Activated T-helper 2 cell treated with anti-CD3 and anti-CD28 coated beads, Interferon-gamma antibody, Interleukin-2, Interleukin-4, amounts not matched to agents 10 μg/mL and 5 μg/mL and 100 μg/mL, durations not matched to agents 14 hours and 24 hours and 36 hours (primary cell): ENCODE measurements at regions not wholly inside any gene's neighbourhood (a gene's known extent, or its start where the extent isn't known, plus 50 kb on each side); places are given as distances from the start of the nearest gene placed in this dataset.

Experiments
- DNase-seq: peaks from one replicate; pipeline ENCODE4 v3.0.0; 2021; ENCODE audit warnings: low spot score
- H3K27ac Mint-ChIP-seq: one replicate; pipeline ENCODE4 v1.8.0; 2021; ENCODE audit warnings: mixed read lengths
- H3K27me3 Mint-ChIP-seq: one replicate; pipeline ENCODE4 v1.8.0; 2021; ENCODE audit warnings: low read depth, mixed read lengths
- H3K36me3 Mint-ChIP-seq: one replicate; pipeline ENCODE4 v1.8.0; 2021; ENCODE audit warnings: low read depth, mixed read lengths
- H3K4me1 Mint-ChIP-seq: one replicate; pipeline ENCODE4 v1.8.0; 2021; ENCODE audit warnings: low read depth, mixed read lengths
- H3K4me3 Mint-ChIP-seq: one replicate; pipeline ENCODE4 v1.8.0; 2021; ENCODE audit warnings: low read depth, mild to moderate bottlenecking, moderate library complexity, mixed read lengths
- H3K9me3 Mint-ChIP-seq: one replicate; pipeline ENCODE4 v1.8.0; 2021; ENCODE audit warnings: mixed read lengths
- intact Hi-C: fragments of 100-400 bp; cut with micrococcal nuclease; formaldehyde crosslinking; loops from one replicate; pipeline ENCODE4 v1.15.1; 2023

- no peak for DNase-seq
- H3K27me3 Mint-ChIP-seq: peaks cover 6% of the 10 kb centered on the region
- H3K4me1 Mint-ChIP-seq: peaks cover 6% of the 10 kb centered on the region
- no peak overlapping the region for H3K4me3 Mint-ChIP-seq
- intact Hi-C loops: no loop called here
- no peaks in the 10 kb centered on the region for H3K9me3 Mint-ChIP-seq
- no peaks in the 10 kb centered on the region for H3K36me3 Mint-ChIP-seq
- no peak overlapping the region for H3K27ac Mint-ChIP-seq
Measured at GRCh38 chr9:21668516-21668915, 133.9 kb upstream of the MTAP start.

GRCh38 chr9:21669701-21670100 is 132.7 kb upstream of the MTAP start:
- Mint-ChIP-seq H3K27me3 (peaks cover 10% of the 10 kb centered on the region), H3K4me3 (no peak overlapping the region), H3K27ac (no peak overlapping the region), H3K4me1 (peaks cover 6% of the 10 kb centered on the region), H3K9me3 (no peaks in the 10 kb centered on the region), H3K36me3 (no peaks in the 10 kb centered on the region)
- intact Hi-C loops: loop anchor here (2.0 kb wide), 1 partner anchor 15 kb away; no protein-coding TSS in a partner anchor
- DNase-seq: no peak

- Mint-ChIP-seq H3K36me3 (no peaks in the 10 kb centered on the region), H3K27ac (no peak overlapping the region), H3K9me3 (no peaks in the 10 kb centered on the region), H3K27me3 (peaks cover 10% of the 10 kb centered on the region), H3K4me1 (peaks cover 6% of the 10 kb centered on the region), H3K4me3 (no peak overlapping the region)
- DNase-seq: no peak
- intact Hi-C loops: loop anchor here (2.0 kb wide), 1 partner anchor 14 kb away; no protein-coding TSS in a partner anchor
Measured at GRCh38 chr9:21670374-21670773, 132.1 kb upstream of the MTAP start.

GRCh38 chr9:21672140-21672539 is 130.3 kb upstream of the MTAP start:
- intact Hi-C loops: no loop called here
- H3K9me3 Mint-ChIP-seq: no peaks in the 10 kb centered on the region
- H3K4me3 Mint-ChIP-seq: no peak overlapping the region
- DNase-seq: no peak
- H3K4me1 Mint-ChIP-seq: peaks cover 6% of the 10 kb centered on the region
- H3K27me3 Mint-ChIP-seq: peaks cover 10% of the 10 kb centered on the region
- H3K36me3 Mint-ChIP-seq: no peaks in the 10 kb centered on the region
- no peak overlapping the region for H3K27ac Mint-ChIP-seq

- Mint-ChIP-seq H3K36me3 (no peaks in the 10 kb centered on the region), H3K27me3 (peaks cover 10% of the 10 kb centered on the region), H3K4me3 (no peak overlapping the region), H3K9me3 (no peaks in the 10 kb centered on the region), H3K27ac (no peak overlapping the region), H3K4me1 (peaks cover 6% of the 10 kb centered on the region)
- no peak for DNase-seq
- intact Hi-C loops: no loop called here
Measured at GRCh38 chr9:21672761-21673160, 129.7 kb upstream of the MTAP start.

GRCh38 chr9:21674894-21675293 is 127.5 kb upstream of the MTAP start:
- Mint-ChIP-seq H3K4me3 (no peak overlapping the region), H3K4me1 (peaks cover 8% of the 10 kb centered on the region), H3K27ac (no peak overlapping the region), H3K9me3 (no peaks in the 10 kb centered on the region), H3K36me3 (no peaks in the 10 kb centered on the region), H3K27me3 (peaks cover 12% of the 10 kb centered on the region)
- DNase-seq: no peak
- intact Hi-C loops: no loop called here

- Mint-ChIP-seq H3K36me3 (no peaks in the 10 kb centered on the region), H3K27ac (no peak overlapping the region), H3K4me3 (no peak overlapping the region), H3K9me3 (no peaks in the 10 kb centered on the region), H3K4me1 (peaks cover 2% of the 10 kb centered on the region), H3K27me3 (peaks cover 16% of the 10 kb centered on the region)
- intact Hi-C loops: no loop called here
- DNase-seq: no peak
Measured at GRCh38 chr9:21677387-21677786, 125.0 kb upstream of the MTAP start.

- H3K27ac Mint-ChIP-seq: no peak overlapping the region
- peaks cover 2% of the 10 kb centered on the region for H3K4me1 Mint-ChIP-seq
- H3K4me3 Mint-ChIP-seq: no peak overlapping the region
- H3K27me3 Mint-ChIP-seq: peaks cover 16% of the 10 kb centered on the region
- no peaks in the 10 kb centered on the region for H3K9me3 Mint-ChIP-seq
- no peak for DNase-seq
- no peaks in the 10 kb centered on the region for H3K36me3 Mint-ChIP-seq
- intact Hi-C loops: no loop called here
Measured at GRCh38 chr9:21677834-21678233, 124.6 kb upstream of the MTAP start.

GRCh38 chr9:21679432-21679831 is 123.0 kb upstream of the MTAP start:
- Mint-ChIP-seq H3K27me3 (peaks cover 8% of the 10 kb centered on the region), H3K4me1 (peaks cover 4% of the 10 kb centered on the region), H3K9me3 (no peaks in the 10 kb centered on the region), H3K36me3 (no peaks in the 10 kb centered on the region), H3K27ac (no peak overlapping the region), H3K4me3 (no peak overlapping the region)
- intact Hi-C loops: no loop called here
- no peak for DNase-seq

GRCh38 chr9:21680590-21680989 is 121.8 kb upstream of the MTAP start:
- DNase-seq: no peak
- Mint-ChIP-seq H3K36me3 (no peaks in the 10 kb centered on the region), H3K9me3 (no peaks in the 10 kb centered on the region), H3K27ac (no peak overlapping the region), H3K4me1 (peaks cover 16% of the 10 kb centered on the region), H3K27me3 (peaks cover 5% of the 10 kb centered on the region), H3K4me3 (no peak overlapping the region)
- intact Hi-C loops: loop anchor here (10.0 kb wide), 1 partner anchor 216 kb away; no protein-coding TSS in a partner anchor

- H3K9me3 Mint-ChIP-seq: no peaks in the 10 kb centered on the region
- peaks cover 19% of the 10 kb centered on the region for H3K4me1 Mint-ChIP-seq
- no peak overlapping the region for H3K27ac Mint-ChIP-seq
- H3K27me3 Mint-ChIP-seq: peaks cover 5% of the 10 kb centered on the region
- H3K4me3 Mint-ChIP-seq: no peak overlapping the region
- DNase-seq: no peak
- no peaks in the 10 kb centered on the region for H3K36me3 Mint-ChIP-seq
- intact Hi-C loops: loop anchor here (10.0 kb wide), 1 partner anchor 217 kb away; no protein-coding TSS in a partner anchor
Measured at GRCh38 chr9:21681641-21682040, 120.8 kb upstream of the MTAP start.

GRCh38 chr9:21682381-21682780 is 120.1 kb upstream of the MTAP start:
- H3K27ac Mint-ChIP-seq: no peak overlapping the region
- H3K4me3 Mint-ChIP-seq: no peak overlapping the region
- peaks cover 19% of the 10 kb centered on the region for H3K4me1 Mint-ChIP-seq
- no peaks in the 10 kb centered on the region for H3K36me3 Mint-ChIP-seq
- no peak for DNase-seq
- intact Hi-C loops: loop anchor here (10.0 kb wide), 1 partner anchor 218 kb away; no protein-coding TSS in a partner anchor
- H3K27me3 Mint-ChIP-seq: peaks cover 5% of the 10 kb centered on the region
- H3K9me3 Mint-ChIP-seq: no peaks in the 10 kb centered on the region

- intact Hi-C loops: loop anchor here (10.0 kb wide), 1 partner anchor 218 kb away; no protein-coding TSS in a partner anchor
- Mint-ChIP-seq H3K27me3 (peaks cover 5% of the 10 kb centered on the region), H3K4me1 (peaks cover 18% of the 10 kb centered on the region), H3K9me3 (no peaks in the 10 kb centered on the region), H3K36me3 (no peaks in the 10 kb centered on the region), H3K4me3 (no peak overlapping the region), H3K27ac (no peak overlapping the region)
- DNase-seq: no peak
Measured at GRCh38 chr9:21682981-21683380, 119.5 kb upstream of the MTAP start.
